ENCODE measurements at regions not wholly inside any gene's neighbourhood (a gene's known extent, or its start where the extent isn't known, plus 50 kb on each side); places are given as distances from the start of the nearest gene placed in this dataset.

- Histone ChIP-seq H3K4me2 (ENCODE audit: insufficient read depth, low read length) (no peak overlapping the region), H3K27ac (ENCODE audit: insufficient read depth, low read depth, low read length) (no peak overlapping the region)
- BruUV-seq (replicated peaks), result no TSS peak
Measured at GRCh38 chr3:23055733-23056376, 147.3 kb upstream of the UBE2E2 start.

GRCh38 chr3:23062582-23062981 is 140.5 kb upstream of the UBE2E2 start:
- no TSS peak for BruUV-seq (replicated peaks)
- Histone ChIP-seq H3K9me3 (replicated peaks; ENCODE audit: control insufficient read depth, insufficient read depth, low read length) (no peaks in the 10 kb centered on the region), H3K9ac (replicated peaks; ENCODE audit: extremely low read depth, insufficient read depth, low read length) (no peak overlapping the region), H3K27me3 (ENCODE audit: control insufficient read depth in 2 of 2, insufficient read depth in 2 of 2, low read length in 2 of 2) (no peaks in the 10 kb centered on the region), H3K4me2 (ENCODE audit: insufficient read depth, low read length) (no peak overlapping the region), H4K20me1 (replicated peaks; ENCODE audit: control insufficient read depth, extremely low read depth, insufficient read depth, low read length) (no peaks in the 10 kb centered on the region), H3K36me3 (ENCODE audit: control insufficient read depth in 2 of 2, extremely low read depth in 1 of 2, insufficient read depth in 2 of 2, low read length in 2 of 2) (no peaks in the 10 kb centered on the region), H3K79me2 (ENCODE audit: control insufficient read depth, insufficient read depth, low read length) (no peaks in the 10 kb centered on the region), H3K4me3 (replicated peaks in 1 of 3; ENCODE audit: insufficient read depth in 1 of 3, low read depth in 1 of 3, low read length in 3 of 3) (no peak overlapping the region), H3K9me1 (replicated peaks; ENCODE audit: control insufficient read depth, extremely low read depth, insufficient read depth, low read length) (no peaks in the 10 kb centered on the region), H3K27ac (ENCODE audit: insufficient read depth, low read depth, low read length) (no peak overlapping the region), H3K4me1 (ENCODE audit: control insufficient read depth, extremely low read depth, insufficient read depth, low read length) (no peaks in the 10 kb centered on the region), H2AFZ (ENCODE audit: low read depth, low read length) (no peak overlapping the region)
- intact Hi-C loops (cut with micrococcal nuclease) (no loop called here), dilution Hi-C loops (cut with MboI; ENCODE audit: extremely low pct_ligation_motif_present, low sequenced_read_pairs) (no loop called here)
- TF ChIP-seq JUN (IDR thresholded peaks at IDR 0.05; ENCODE audit: borderline replicate concordance, insufficient read depth, insufficient read length, low read depth) (no peak), EZH2 (IDR thresholded peaks at IDR 0.05; ENCODE audit: borderline replicate concordance, low read depth, low read length, severe bottlenecking) (no peak), MAX (IDR thresholded peaks at IDR 0.05; ENCODE audit: insufficient read depth, insufficient read length) (no peak), POLR2AphosphoS5 (IDR thresholded peaks at IDR 0.05; ENCODE audit: insufficient read depth, low read depth, low read length) (no peak), MYC (IDR thresholded peaks at IDR 0.05; ENCODE audit: low read depth, low read length) (no peak), FOS (IDR thresholded peaks at IDR 0.05; ENCODE audit: borderline replicate concordance, insufficient read depth, low read length) (no peak), POLR2A (IDR thresholded peaks at IDR 0.05; ENCODE audit: low read depth, low read length) (no peak), CTCF (IDR thresholded peaks at IDR 0.05; ENCODE audit: extremely low read depth in 1 of 2, insufficient read depth in 1 of 2, low read depth in 1 of 2, low read length in 2 of 2) (no peak), GATA2 (IDR thresholded peaks at IDR 0.05; ENCODE audit: insufficient read depth, insufficient read length, low read depth, low read length) (no peak)
- no peak for FAIRE-seq
- POLR2A ChIA-PET, result no interaction called here
- no peak for DNase-seq (ENCODE audit: low read depth, low spot score)
- CTCF ChIA-PET, result no interaction called here

More at GRCh38 chr3:23055733-23056376, 147.3 kb upstream of the UBE2E2 start:
- DNase-seq (ENCODE audit: low read depth, low spot score) (no peak), FAIRE-seq (no peak)
- H3K9ac ChIP-seq (replicated peaks; ENCODE audit: extremely low read depth, insufficient read depth, low read length), result no peak overlapping the region
- no peaks in the 10 kb centered on the region for H3K79me2 ChIP-seq (ENCODE audit: control insufficient read depth, insufficient read depth, low read length)
- ChIA-PET POLR2A (no interaction called here), CTCF (no interaction called here)
- no peaks in the 10 kb centered on the region for H3K36me3 ChIP-seq (ENCODE audit: control insufficient read depth in 2 of 2, extremely low read depth in 1 of 2, insufficient read depth in 2 of 2, low read length in 2 of 2)
- no peaks in the 10 kb centered on the region for H3K4me1 ChIP-seq (ENCODE audit: control insufficient read depth, extremely low read depth, insufficient read depth, low read length)
- no peaks in the 10 kb centered on the region for H3K9me1 ChIP-seq (replicated peaks; ENCODE audit: control insufficient read depth, extremely low read depth, insufficient read depth, low read length)
- no peaks in the 10 kb centered on the region for H3K9me3 ChIP-seq (replicated peaks; ENCODE audit: control insufficient read depth, insufficient read depth, low read length)
- no peaks in the 10 kb centered on the region for H4K20me1 ChIP-seq (replicated peaks; ENCODE audit: control insufficient read depth, extremely low read depth, insufficient read depth, low read length)
- TF ChIP-seq FOS (IDR thresholded peaks at IDR 0.05; ENCODE audit: borderline replicate concordance, insufficient read depth, low read length) (peak; percentile 20), CTCF (IDR thresholded peaks at IDR 0.05; ENCODE audit: extremely low read depth in 1 of 2, insufficient read depth in 1 of 2, low read depth in 1 of 2, low read length in 2 of 2) (no peak)
- intact Hi-C loops (cut with micrococcal nuclease) (no loop called here), dilution Hi-C loops (cut with MboI; ENCODE audit: extremely low pct_ligation_motif_present, low sequenced_read_pairs) (no loop called here)
- H2AFZ ChIP-seq (ENCODE audit: low read depth, low read length), result no peak overlapping the region
- no peaks in the 10 kb centered on the region for H3K27me3 ChIP-seq (ENCODE audit: control insufficient read depth in 2 of 2, insufficient read depth in 2 of 2, low read length in 2 of 2)
- H3K4me3 ChIP-seq (replicated peaks in 1 of 3; ENCODE audit: insufficient read depth in 1 of 3, low read depth in 1 of 3, low read length in 3 of 3), result no peak overlapping the region

All from endothelial cell of umbilical vein (primary cell).